ENCODE measurements at regions not wholly inside any gene's neighbourhood (a gene's known extent, or its start where the extent isn't known, plus 50 kb on each side); places are given as distances from the start of the nearest gene placed in this dataset.

DNA sequence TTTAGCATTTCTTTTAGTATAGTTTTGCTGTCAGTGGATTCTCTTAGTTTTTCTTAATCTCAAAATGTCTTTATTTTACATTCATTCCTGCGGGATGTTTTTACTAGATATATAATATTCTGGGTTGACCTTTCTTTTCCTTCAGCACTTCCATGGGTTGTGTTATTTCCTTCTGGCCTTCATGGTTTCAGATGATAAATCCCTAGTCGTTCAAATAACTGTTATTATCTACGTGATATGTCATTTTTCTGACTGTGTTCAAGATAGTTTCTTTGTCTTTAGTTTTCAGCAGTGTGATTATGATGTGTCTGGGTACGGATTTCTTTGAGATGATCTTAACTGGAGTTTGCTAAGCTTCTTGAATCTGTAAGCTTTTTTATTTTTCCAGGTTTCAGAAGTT lies 75.7 kb upstream of the ELN start:
- ChIA-PET POLR2A (ENCODE audit: low non-redundant PET) (interaction anchor here (0.5 kb wide), 1 partner anchor 711 kb away, joined by 3 read pairs; no protein-coding TSS in a partner anchor), CTCF (no interaction called here)
- H3K4me3 ChIP-seq (ENCODE audit: low read depth, low read length, poor library complexity, severe bottlenecking) = no peak overlapping the region
- no TSS peak for BruUV-seq (replicated peaks)
- DNase-seq (ENCODE audit: low spot score) = no peak
- H3K4me1 ChIP-seq (ENCODE audit: insufficient read depth, low read length, poor library complexity, severe bottlenecking) = no peaks in the 10 kb centered on the region
- peaks cover 10% of the 10 kb centered on the region for H3K9me3 ChIP-seq (ENCODE audit: low read depth, low read length, poor library complexity, severe bottlenecking)
- intact Hi-C loops (cut with micrococcal nuclease; ENCODE audit: unreplicated experiment) = no loop called here
- no peaks in the 10 kb centered on the region for H3K27me3 ChIP-seq (replicated peaks; ENCODE audit: insufficient read depth, low read depth, low read length, poor library complexity)
- H3K27ac ChIP-seq (ENCODE audit: low read depth, low read length, poor library complexity, severe bottlenecking) = no peak overlapping the region
- TF ChIP-seq, protein P1, sequence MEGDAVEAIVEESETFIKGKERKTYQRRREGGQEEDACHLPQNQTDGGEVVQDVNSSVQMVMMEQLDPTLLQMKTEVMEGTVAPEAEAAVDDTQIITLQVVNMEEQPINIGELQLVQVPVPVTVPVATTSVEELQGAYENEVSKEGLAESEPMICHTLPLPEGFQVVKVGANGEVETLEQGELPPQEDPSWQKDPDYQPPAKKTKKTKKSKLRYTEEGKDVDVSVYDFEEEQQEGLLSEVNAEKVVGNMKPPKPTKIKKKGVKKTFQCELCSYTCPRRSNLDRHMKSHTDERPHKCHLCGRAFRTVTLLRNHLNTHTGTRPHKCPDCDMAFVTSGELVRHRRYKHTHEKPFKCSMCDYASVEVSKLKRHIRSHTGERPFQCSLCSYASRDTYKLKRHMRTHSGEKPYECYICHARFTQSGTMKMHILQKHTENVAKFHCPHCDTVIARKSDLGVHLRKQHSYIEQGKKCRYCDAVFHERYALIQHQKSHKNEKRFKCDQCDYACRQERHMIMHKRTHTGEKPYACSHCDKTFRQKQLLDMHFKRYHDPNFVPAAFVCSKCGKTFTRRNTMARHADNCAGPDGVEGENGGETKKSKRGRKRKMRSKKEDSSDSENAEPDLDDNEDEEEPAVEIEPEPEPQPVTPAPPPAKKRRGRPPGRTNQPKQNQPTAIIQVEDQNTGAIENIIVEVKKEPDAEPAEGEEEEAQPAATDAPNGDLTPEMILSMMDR (conservative IDR thresholded peaks at IDR 0.05; ENCODE audit: low read depth, low read length) = no peak
- TF ChIP-seq EZH2 (IDR thresholded peaks at IDR 0.05; ENCODE audit: borderline replicate concordance, low read depth, low read length, poor library complexity, severe bottlenecking) = no peak
- no peaks in the 10 kb centered on the region for H3K36me3 ChIP-seq (ENCODE audit: insufficient read depth, low read length, poor library complexity, severe bottlenecking)

DNA sequence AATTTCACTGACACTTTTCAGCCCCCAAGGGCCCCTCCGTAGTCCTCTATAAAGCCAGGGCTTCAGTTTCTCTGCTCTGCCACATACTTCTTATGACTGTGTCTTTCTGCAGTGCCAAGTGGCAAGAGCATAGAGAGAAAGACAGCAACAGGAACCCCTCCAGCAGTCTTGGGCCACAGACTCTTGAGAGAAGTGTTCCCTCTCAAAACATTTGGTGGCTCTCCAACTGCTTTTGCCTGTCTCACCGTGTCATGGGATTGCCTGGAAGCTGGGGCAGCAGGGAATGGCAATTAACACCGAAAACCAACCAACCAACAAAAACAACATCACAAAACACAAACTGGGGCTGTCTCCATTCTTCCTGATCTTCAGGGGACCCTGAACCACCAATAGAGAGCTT lies 73.8 kb upstream of the ELN start:
- TF ChIP-seq, protein P1 (conservative IDR thresholded peaks at IDR 0.05; ENCODE audit: low read depth, low read length) = no peak
- TF ChIP-seq EZH2 (IDR thresholded peaks at IDR 0.05; ENCODE audit: borderline replicate concordance, low read depth, low read length, poor library complexity, severe bottlenecking) = no peak
- H3K36me3 ChIP-seq (ENCODE audit: insufficient read depth, low read length, poor library complexity, severe bottlenecking) = no peaks in the 10 kb centered on the region
- no peak overlapping the region for H3K27ac ChIP-seq (ENCODE audit: low read depth, low read length, poor library complexity, severe bottlenecking)
- ChIA-PET CTCF (no interaction called here), POLR2A (ENCODE audit: low non-redundant PET) (no interaction called here)
- H3K4me1 ChIP-seq (ENCODE audit: insufficient read depth, low read length, poor library complexity, severe bottlenecking) = no peaks in the 10 kb centered on the region
- H3K4me3 ChIP-seq (ENCODE audit: low read depth, low read length, poor library complexity, severe bottlenecking) = no peak overlapping the region
- intact Hi-C loops (cut with micrococcal nuclease; ENCODE audit: unreplicated experiment) = no loop called here
- no peaks in the 10 kb centered on the region for H3K27me3 ChIP-seq (replicated peaks; ENCODE audit: insufficient read depth, low read depth, low read length, poor library complexity)
- no TSS peak for BruUV-seq (replicated peaks)
- no peaks in the 10 kb centered on the region for H3K9me3 ChIP-seq (ENCODE audit: low read depth, low read length, poor library complexity, severe bottlenecking)
- DNase-seq (ENCODE audit: low spot score) = no peak

DNA sequence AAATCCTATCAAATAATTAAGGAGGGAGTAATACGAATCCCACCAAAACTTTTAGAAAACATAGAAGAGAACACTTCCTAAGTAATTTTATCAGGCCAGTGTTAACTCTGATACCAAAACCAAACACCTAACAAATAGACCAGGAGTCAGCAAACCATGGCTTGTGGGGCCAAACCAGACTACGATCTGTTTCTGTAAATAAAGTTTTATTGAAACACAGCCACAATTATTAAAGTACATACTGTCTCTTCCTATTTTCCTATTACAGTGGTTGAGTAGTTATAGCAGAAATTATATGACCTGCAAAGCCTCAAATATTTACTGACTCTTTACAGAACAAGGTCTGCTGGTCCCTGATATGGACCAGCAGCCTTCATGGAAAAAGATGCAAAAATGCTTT lies 73.1 kb upstream of the ELN start:
- POLR2A ChIA-PET (ENCODE audit: low non-redundant PET) = no interaction called here
- CTCF ChIA-PET = no interaction called here

More for the DNA sequence above, 73.1 kb upstream of the ELN start:
- H3K36me3 ChIP-seq (ENCODE audit: insufficient read depth, low read length, poor library complexity, severe bottlenecking) = no peaks in the 10 kb centered on the region
- no peak overlapping the region for H3K27ac ChIP-seq (ENCODE audit: low read depth, low read length, poor library complexity, severe bottlenecking)
- intact Hi-C loops (cut with micrococcal nuclease; ENCODE audit: unreplicated experiment) = no loop called here
- BruUV-seq (replicated peaks) = no TSS peak
- no peaks in the 10 kb centered on the region for H3K4me1 ChIP-seq (ENCODE audit: insufficient read depth, low read length, poor library complexity, severe bottlenecking)
- no peaks in the 10 kb centered on the region for H3K9me3 ChIP-seq (ENCODE audit: low read depth, low read length, poor library complexity, severe bottlenecking)
- TF ChIP-seq, protein P1 (conservative IDR thresholded peaks at IDR 0.05; ENCODE audit: low read depth, low read length) = no peak
- TF ChIP-seq EZH2 (IDR thresholded peaks at IDR 0.05; ENCODE audit: borderline replicate concordance, low read depth, low read length, poor library complexity, severe bottlenecking) = no peak
- no peaks in the 10 kb centered on the region for H3K27me3 ChIP-seq (replicated peaks; ENCODE audit: insufficient read depth, low read depth, low read length, poor library complexity)
- no peak overlapping the region for H3K4me3 ChIP-seq (ENCODE audit: low read depth, low read length, poor library complexity, severe bottlenecking)
- DNase-seq (ENCODE audit: low spot score) = no peak

All from A673 (cell line).